ENCODE measurements at regions not wholly inside any gene's neighbourhood (a gene's known extent, or its start where the extent isn't known, plus 50 kb on each side); places are given as distances from the start of the nearest gene placed in this dataset.
"Not testable (repeated sequence)": the region's sequence is repeated elsewhere in the genome, so short reads cannot be mapped to it uniquely, and the experiment has no call there.

GRCh38 chr12:30578426-30578825, 117.2 kb downstream of the IPO8 start:
- DNase-seq, result no peak

- no peak for DNase-seq
These were observed 122.5 kb downstream of the IPO8 start for GRCh38 chr12:30573145-30573544.

- DNase-seq, result no peak
These were observed 125.3 kb downstream of the IPO8 start for GRCh38 chr12:30570211-30570890.

- no peak for DNase-seq
These were observed 126.2 kb downstream of the IPO8 start for GRCh38 chr12:30569426-30569825.

- DNase-seq, result no peak
These were observed 127.2 kb downstream of the IPO8 start for GRCh38 chr12:30568453-30568852.

- no peak for DNase-seq
These were observed 128.6 kb downstream of the IPO8 start for GRCh38 chr12:30567082-30567481.

- DNase-seq, result no peak
These were observed 131.3 kb downstream of the IPO8 start for GRCh38 chr12:30564394-30564793.

GRCh38 chr12:30548203-30548602, 147.5 kb downstream of the IPO8 start:
- DNase-seq, result no peak

GRCh38 chr12:30546121-30546520, 149.5 kb downstream of the IPO8 start:
- no peak for DNase-seq

GRCh38 chr12:30544704-30545103, 151.0 kb downstream of the IPO8 start:
- DNase-seq, result not testable (repeated sequence)

- no peak for DNase-seq
These were observed 158.4 kb downstream of the IPO8 start for GRCh38 chr12:30537228-30537627.

GRCh38 chr12:30533558-30534265, 162.0 kb downstream of the IPO8 start:
- DNase-seq, result no peak

GRCh38 chr12:30531731-30532678, 163.7 kb downstream of the IPO8 start:
- DNase-seq, result no peak

GRCh38 chr12:30529489-30530269, 166.0 kb downstream of the IPO8 start:
- DNase-seq, result no peak

- DNase-seq, result no peak
These were observed 170.5 kb downstream of the IPO8 start for GRCh38 chr12:30525171-30525570.

GRCh38 chr12:30520285-30520684, 175.4 kb downstream of the IPO8 start:
- not testable (repeated sequence) for DNase-seq

- DNase-seq, result no peak
These were observed 176.1 kb downstream of the IPO8 start for GRCh38 chr12:30519535-30519934.

- no peak for DNase-seq
These were observed 178.3 kb downstream of the IPO8 start for GRCh38 chr12:30517320-30517719.

- no peak for DNase-seq
These were observed 180.3 kb downstream of the IPO8 start for GRCh38 chr12:30515351-30515750.

- no peak for DNase-seq
These were observed 181.0 kb downstream of the IPO8 start for GRCh38 chr12:30514666-30515065.
